Karpas-422 (cell line): ENCODE measurements at regions not wholly inside any gene's neighbourhood (a gene's known extent, or its start where the extent isn't known, plus 50 kb on each side); places are given as distances from the start of the nearest gene placed in this dataset.

Source experiments
- DNase-seq: peaks from one replicate; pipeline ENCODE4 v3.0.0-alpha.2; 2015
- H2AFZ ChIP-seq: fragments of 200-600 bp; sonication (generic); 2 replicates; pipeline ENCODE4 v1.6.1; 2014; ENCODE audit warnings: antibody characterized with exemption, low read length, mixed read lengths
- H3K27ac ChIP-seq: fragments of 200-600 bp; sonication (generic); 2 replicates; pipeline ENCODE4 v1.5.1; 2014; ENCODE audit warnings: mild to moderate bottlenecking, low read length, moderate library complexity
- H3K27me3 ChIP-seq: fragments of 200-600 bp; sonication (generic); 2 replicates; pipeline ENCODE4 v1.6.1; 2014; ENCODE audit warnings: low read length, mixed read lengths
- H3K36me3 ChIP-seq: fragments of 200-600 bp; sonication (generic); 2 replicates; pipeline ENCODE4 v1.6.1; 2014; ENCODE audit warnings: low read length, mixed read lengths; ENCODE audit not compliant: insufficient read depth
- H3K4me1 ChIP-seq: fragments of 200-600 bp; sonication (generic); 2 replicates; pipeline ENCODE4 v1.6.1; 2014; ENCODE audit warnings: mild to moderate bottlenecking, low read length, mixed read lengths
- H3K4me2 ChIP-seq: fragments of 200-600 bp; sonication (generic); 2 replicates; pipeline ENCODE4 v1.6.1; 2014; ENCODE audit warnings: low read length, low read depth, mild to moderate bottlenecking; ENCODE audit not compliant: poor library complexity, severe bottlenecking
- H3K4me3 ChIP-seq: fragments of 200-600 bp; sonication (generic); 2 replicates; pipeline ENCODE4 v1.5.1; 2014; ENCODE audit warnings: mild to moderate bottlenecking, antibody characterized with exemption, low read length, mixed read lengths
- H3K79me2 ChIP-seq: fragments of 200-600 bp; sonication (generic); 2 replicates; pipeline ENCODE4 v1.6.1; 2014; ENCODE audit warnings: mild to moderate bottlenecking, low read length, mixed read lengths
- H3K9ac ChIP-seq: fragments of 200-600 bp; sonication (generic); 2 replicates; pipeline ENCODE4 v1.6.0; 2014; ENCODE audit warnings: low read length
- H3K9me2 ChIP-seq: fragments of 200-600 bp; sonication (generic), shearing (Covaris generic); replicated peaks from 2 replicates; pipeline ENCODE4 v1.6.0; 2014; ENCODE audit warnings: mild to moderate bottlenecking, low read length, moderate library complexity; ENCODE audit not compliant: insufficient read depth
- H3K9me3 ChIP-seq: fragments of 300-700, 200-600 bp; sonication (generic); 2 replicates; pipeline ENCODE4 v1.6.1; 2014; ENCODE audit warnings: low read length, mixed read lengths
- H4K20me1 ChIP-seq: fragments of 200-600 bp; sonication (generic); 2 replicates; pipeline ENCODE4 v1.6.1; 2014; ENCODE audit warnings: mild to moderate bottlenecking, antibody characterized with exemption, low read length, low read depth; ENCODE audit not compliant: insufficient read depth

- Histone ChIP-seq H3K27ac (no peak overlapping the region), H3K36me3 (no peaks in the 10 kb centered on the region), H3K9me3 (no peaks in the 10 kb centered on the region), H3K4me1 (no peaks in the 10 kb centered on the region), H3K9ac (no peak overlapping the region), H3K79me2 (no peaks in the 10 kb centered on the region), H3K4me2 (no peak overlapping the region), H3K27me3 (no peaks in the 10 kb centered on the region), H3K4me3 (no peak overlapping the region), H3K9me2 (no peaks in the 10 kb centered on the region), H2AFZ (no peak overlapping the region), H4K20me1 (no peaks in the 10 kb centered on the region)
- no peak for DNase-seq
These were observed 241.4 kb upstream of the SOX4 start for GRCh38 chr6:21352131-21352530.

GRCh38 chr6:21354805-21355238 is 238.7 kb upstream of the SOX4 start:
- no peak for DNase-seq

GRCh38 chr6:21355638-21356037 is 237.9 kb upstream of the SOX4 start:
- H3K4me2 ChIP-seq: no peak overlapping the region
- H3K9me3 ChIP-seq: no peaks in the 10 kb centered on the region
- H3K36me3 ChIP-seq: no peaks in the 10 kb centered on the region
- H3K9me2 ChIP-seq: no peaks in the 10 kb centered on the region
- DNase-seq: no peak
- H3K4me3 ChIP-seq: no peak overlapping the region
- no peaks in the 10 kb centered on the region for H4K20me1 ChIP-seq
- no peaks in the 10 kb centered on the region for H3K79me2 ChIP-seq
- no peaks in the 10 kb centered on the region for H3K27me3 ChIP-seq
- no peak overlapping the region for H3K9ac ChIP-seq
- no peaks in the 10 kb centered on the region for H3K4me1 ChIP-seq
- H2AFZ ChIP-seq: no peak overlapping the region
- H3K27ac ChIP-seq: no peak overlapping the region

More at GRCh38 chr6:21354805-21355238, 238.7 kb upstream of the SOX4 start:
- no peaks in the 10 kb centered on the region for H3K27me3 ChIP-seq
- H3K4me3 ChIP-seq: no peak overlapping the region
- H3K9ac ChIP-seq: no peak overlapping the region
- H3K4me1 ChIP-seq: no peaks in the 10 kb centered on the region
- no peak overlapping the region for H3K27ac ChIP-seq
- H3K4me2 ChIP-seq: no peak overlapping the region
- H3K9me2 ChIP-seq: no peaks in the 10 kb centered on the region
- no peaks in the 10 kb centered on the region for H3K9me3 ChIP-seq
- no peaks in the 10 kb centered on the region for H3K36me3 ChIP-seq
- H2AFZ ChIP-seq: no peak overlapping the region
- H3K79me2 ChIP-seq: no peaks in the 10 kb centered on the region
- no peaks in the 10 kb centered on the region for H4K20me1 ChIP-seq

GRCh38 chr6:21357262-21357661 is 236.3 kb upstream of the SOX4 start:
- Histone ChIP-seq H3K9me2 (no peaks in the 10 kb centered on the region), H3K36me3 (no peaks in the 10 kb centered on the region), H3K27ac (no peak overlapping the region), H3K4me1 (no peaks in the 10 kb centered on the region), H3K9ac (no peak overlapping the region), H3K4me3 (no peak overlapping the region), H2AFZ (no peak overlapping the region), H3K79me2 (no peaks in the 10 kb centered on the region), H3K4me2 (no peak overlapping the region), H3K9me3 (no peaks in the 10 kb centered on the region), H3K27me3 (no peaks in the 10 kb centered on the region), H4K20me1 (no peaks in the 10 kb centered on the region)
- DNase-seq: no peak

- no peak overlapping the region for H3K27ac ChIP-seq
- H3K4me3 ChIP-seq: no peak overlapping the region
- no peak overlapping the region for H3K9ac ChIP-seq
- H2AFZ ChIP-seq: no peak overlapping the region
- no peaks in the 10 kb centered on the region for H4K20me1 ChIP-seq
- no peaks in the 10 kb centered on the region for H3K9me3 ChIP-seq
- H3K4me1 ChIP-seq: no peaks in the 10 kb centered on the region
- H3K4me2 ChIP-seq: no peak overlapping the region
- no peaks in the 10 kb centered on the region for H3K27me3 ChIP-seq
- DNase-seq: no peak
- no peaks in the 10 kb centered on the region for H3K79me2 ChIP-seq
- no peaks in the 10 kb centered on the region for H3K9me2 ChIP-seq
- no peaks in the 10 kb centered on the region for H3K36me3 ChIP-seq
These were observed 233.6 kb upstream of the SOX4 start for GRCh38 chr6:21359926-21360325.

GRCh38 chr6:21360336-21360735 is 233.2 kb upstream of the SOX4 start:
- Histone ChIP-seq H3K4me2 (no peak overlapping the region), H3K4me1 (no peaks in the 10 kb centered on the region), H3K4me3 (no peak overlapping the region), H3K9ac (no peak overlapping the region), H3K9me2 (no peaks in the 10 kb centered on the region), H3K36me3 (no peaks in the 10 kb centered on the region), H2AFZ (no peak overlapping the region), H4K20me1 (no peaks in the 10 kb centered on the region), H3K27ac (no peak overlapping the region), H3K9me3 (no peaks in the 10 kb centered on the region), H3K27me3 (no peaks in the 10 kb centered on the region), H3K79me2 (no peaks in the 10 kb centered on the region)
- no peak for DNase-seq

- no peak overlapping the region for H3K27ac ChIP-seq
- no peaks in the 10 kb centered on the region for H3K36me3 ChIP-seq
- no peak overlapping the region for H3K4me3 ChIP-seq
- H3K4me1 ChIP-seq: no peaks in the 10 kb centered on the region
- H3K4me2 ChIP-seq: no peak overlapping the region
- no peaks in the 10 kb centered on the region for H3K79me2 ChIP-seq
- no peaks in the 10 kb centered on the region for H4K20me1 ChIP-seq
- H3K9me3 ChIP-seq: no peaks in the 10 kb centered on the region
- H2AFZ ChIP-seq: no peak overlapping the region
- no peak overlapping the region for H3K9ac ChIP-seq
- H3K27me3 ChIP-seq: no peaks in the 10 kb centered on the region
- no peaks in the 10 kb centered on the region for H3K9me2 ChIP-seq
- no peak for DNase-seq
These were observed 226.4 kb upstream of the SOX4 start for GRCh38 chr6:21367148-21367547.

- Histone ChIP-seq H3K27ac (no peak overlapping the region), H3K36me3 (no peaks in the 10 kb centered on the region), H2AFZ (no peak overlapping the region), H4K20me1 (no peaks in the 10 kb centered on the region), H3K9me2 (no peaks in the 10 kb centered on the region), H3K27me3 (no peaks in the 10 kb centered on the region), H3K4me1 (no peaks in the 10 kb centered on the region), H3K9ac (no peak overlapping the region), H3K9me3 (no peaks in the 10 kb centered on the region), H3K4me3 (no peak overlapping the region), H3K79me2 (no peaks in the 10 kb centered on the region), H3K4me2 (no peak overlapping the region)
- no peak for DNase-seq
These were observed 225.8 kb upstream of the SOX4 start for GRCh38 chr6:21367649-21368154.

- Histone ChIP-seq H3K4me2 (no peak overlapping the region), H3K9ac (no peak overlapping the region)
These were observed 222.5 kb upstream of the SOX4 start for GRCh38 chr6:21371061-21371460.

More at GRCh38 chr6:21371061-21371460, 222.5 kb upstream of the SOX4 start:
- Histone ChIP-seq H3K4me1 (peaks cover 8% of the 10 kb centered on the region), H3K9me3 (no peaks in the 10 kb centered on the region), H2AFZ (no peak overlapping the region), H3K27ac (no peak overlapping the region), H3K9me2 (no peaks in the 10 kb centered on the region), H4K20me1 (no peaks in the 10 kb centered on the region), H3K27me3 (no peaks in the 10 kb centered on the region), H3K79me2 (no peaks in the 10 kb centered on the region), H3K4me3 (no peak overlapping the region), H3K36me3 (no peaks in the 10 kb centered on the region)
- DNase-seq: no peak
